ENCODE measurements at regions not wholly inside any gene's neighbourhood (a gene's known extent, or its start where the extent isn't known, plus 50 kb on each side); places are given as distances from the start of the nearest gene placed in this dataset.
"Not testable (repeated sequence)": the region's sequence is repeated elsewhere in the genome, so short reads cannot be mapped to it uniquely, and the experiment has no call there.

- not testable (repeated sequence) for TF ChIP-seq POLR2A (IDR thresholded peaks at IDR 0.05; ENCODE audit: low read length); GATA1 (IDR thresholded peaks at IDR 0.05; ENCODE audit: low read depth, low read length)
Measured at GRCh38 chr6:137718903-137719302, 148.2 kb upstream of the TNFAIP3 start.
